Ishikawa (cell line): ENCODE measurements at regions not wholly inside any gene's neighbourhood (a gene's known extent, or its start where the extent isn't known, plus 50 kb on each side); places are given as distances from the start of the nearest gene placed in this dataset.

Experiments used
- CEBPB ChIP-seq: IDR thresholded peaks from 2 replicates; pipeline ENCODE4 v1.6.1; 2012
- CREB1 ChIP-seq: IDR thresholded peaks from 2 replicates; pipeline ENCODE4 v1.6.1; 2012; ENCODE audit warnings: low read depth
- EGR1 ChIP-seq: IDR thresholded peaks from 2 replicates; pipeline ENCODE4 v1.6.1; 2012
- EP300 ChIP-seq: IDR thresholded peaks from 2 replicates; pipeline ENCODE4 v1.6.1; 2012; ENCODE audit warnings: borderline replicate concordance
- FOXM1 ChIP-seq: IDR thresholded peaks from 2 replicates; pipeline ENCODE4 v1.6.1; 2012; ENCODE audit warnings: low read depth, borderline replicate concordance
- NFIC ChIP-seq: IDR thresholded peaks from 2 replicates; pipeline ENCODE4 v1.6.1; 2012
- RAD21 ChIP-seq: IDR thresholded peaks from 2 replicates; pipeline ENCODE4 v1.6.1; 2012; ENCODE audit warnings: low read depth
- REST ChIP-seq: IDR thresholded peaks from 2 replicates; pipeline ENCODE4 v1.6.1; 2012; ENCODE audit warnings: low read depth, mild to moderate bottlenecking
- TAF1 ChIP-seq: IDR thresholded peaks from 2 replicates; pipeline ENCODE4 v1.6.1; 2012; ENCODE audit warnings: low read depth, mild to moderate bottlenecking
- TCF12 ChIP-seq: IDR thresholded peaks from 2 replicates; pipeline ENCODE4 v1.6.1; 2012; ENCODE audit warnings: low read depth
- TEAD4 ChIP-seq: IDR thresholded peaks from 2 replicates; pipeline ENCODE4 v1.6.1; 2012
- YY1 ChIP-seq: IDR thresholded peaks from 2 replicates; pipeline ENCODE4 v1.6.1; 2012; ENCODE audit warnings: low read depth
- ZBTB7A ChIP-seq: IDR thresholded peaks from 2 replicates; pipeline ENCODE4 v1.6.1; 2012; ENCODE audit warnings: low read depth
- TF ChIP-seq, protein P1 (sequence below): IDR thresholded peaks from 2 replicates; pipeline ENCODE4 v1.6.1; 2012

GRCh38 chr13:88281841-88282240 is 610.7 kb downstream of the SLITRK5 start:
- TF ChIP-seq EP300 (no peak), CEBPB (no peak), TCF12 (no peak), RAD21 (no peak), REST (no peak), YY1 (no peak), CREB1 (no peak), TEAD4 (no peak), ZBTB7A (no peak), EGR1 (no peak), FOXM1 (no peak), NFIC (no peak), TAF1 (no peak)
- TF ChIP-seq, protein P1, sequence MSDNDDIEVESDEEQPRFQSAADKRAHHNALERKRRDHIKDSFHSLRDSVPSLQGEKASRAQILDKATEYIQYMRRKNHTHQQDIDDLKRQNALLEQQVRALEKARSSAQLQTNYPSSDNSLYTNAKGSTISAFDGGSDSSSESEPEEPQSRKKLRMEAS, result no peak
